Glutamatergic neuron (in vitro differentiated cells): ENCODE measurements at regions not wholly inside any gene's neighbourhood (a gene's known extent, or its start where the extent isn't known, plus 50 kb on each side); places are given as distances from the start of the nearest gene placed in this dataset.

ENCODE experiments used
- DNase-seq: peaks from one replicate; pipeline ENCODE4 v3.0.0; 2022
- H3K27ac Mint-ChIP-seq: one replicate; pipeline ENCODE4 v1.8.0; 2020; ENCODE audit warnings: mild to moderate bottlenecking, mixed read lengths, inconsistent platforms; ENCODE audit not compliant: unreplicated experiment
- H3K27me3 Mint-ChIP-seq: one replicate; pipeline ENCODE4 v1.8.0; 2020; ENCODE audit warnings: mild to moderate bottlenecking, moderate library complexity, mixed read lengths, inconsistent platforms; ENCODE audit not compliant: unreplicated experiment
- H3K36me3 Mint-ChIP-seq: one replicate; pipeline ENCODE4 v1.8.0; 2020; ENCODE audit warnings: mild to moderate bottlenecking, mixed read lengths, inconsistent platforms; ENCODE audit not compliant: unreplicated experiment
- H3K4me1 Mint-ChIP-seq: one replicate; pipeline ENCODE4 v1.8.0; 2020; ENCODE audit warnings: mild to moderate bottlenecking, low read depth, mixed read lengths, inconsistent platforms; ENCODE audit not compliant: unreplicated experiment
- H3K4me3 Mint-ChIP-seq: one replicate; pipeline ENCODE4 v1.8.0; 2020; ENCODE audit warnings: mild to moderate bottlenecking, mixed read lengths, inconsistent platforms; ENCODE audit not compliant: unreplicated experiment
- H3K9me3 Mint-ChIP-seq: one replicate; pipeline ENCODE4 v1.8.0; 2020; ENCODE audit warnings: mild to moderate bottlenecking, moderate library complexity, mixed read lengths, inconsistent platforms; ENCODE audit not compliant: unreplicated experiment
- TF ChIP-seq, protein P1 (sequence below): fragments of 200-600 bp; sonication (generic); IDR thresholded peaks from one replicate; pipeline ENCODE4 v1.5.0; 2021; ENCODE audit not compliant: partially characterized antibody, unreplicated experiment

- no peak for DNase-seq
- Mint-ChIP-seq H3K27me3 (no peaks in the 10 kb centered on the region), H3K4me1 (no peaks in the 10 kb centered on the region), H3K4me3 (no peak overlapping the region), H3K27ac (no peak overlapping the region), H3K9me3 (peaks cover 1% of the 10 kb centered on the region), H3K36me3 (no peaks in the 10 kb centered on the region)
- TF ChIP-seq, protein P1, sequence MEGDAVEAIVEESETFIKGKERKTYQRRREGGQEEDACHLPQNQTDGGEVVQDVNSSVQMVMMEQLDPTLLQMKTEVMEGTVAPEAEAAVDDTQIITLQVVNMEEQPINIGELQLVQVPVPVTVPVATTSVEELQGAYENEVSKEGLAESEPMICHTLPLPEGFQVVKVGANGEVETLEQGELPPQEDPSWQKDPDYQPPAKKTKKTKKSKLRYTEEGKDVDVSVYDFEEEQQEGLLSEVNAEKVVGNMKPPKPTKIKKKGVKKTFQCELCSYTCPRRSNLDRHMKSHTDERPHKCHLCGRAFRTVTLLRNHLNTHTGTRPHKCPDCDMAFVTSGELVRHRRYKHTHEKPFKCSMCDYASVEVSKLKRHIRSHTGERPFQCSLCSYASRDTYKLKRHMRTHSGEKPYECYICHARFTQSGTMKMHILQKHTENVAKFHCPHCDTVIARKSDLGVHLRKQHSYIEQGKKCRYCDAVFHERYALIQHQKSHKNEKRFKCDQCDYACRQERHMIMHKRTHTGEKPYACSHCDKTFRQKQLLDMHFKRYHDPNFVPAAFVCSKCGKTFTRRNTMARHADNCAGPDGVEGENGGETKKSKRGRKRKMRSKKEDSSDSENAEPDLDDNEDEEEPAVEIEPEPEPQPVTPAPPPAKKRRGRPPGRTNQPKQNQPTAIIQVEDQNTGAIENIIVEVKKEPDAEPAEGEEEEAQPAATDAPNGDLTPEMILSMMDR, result no peak
These were observed 181.1 kb upstream of the SMIM31 start for GRCh38 chr4:164572877-164573279.

DNA sequence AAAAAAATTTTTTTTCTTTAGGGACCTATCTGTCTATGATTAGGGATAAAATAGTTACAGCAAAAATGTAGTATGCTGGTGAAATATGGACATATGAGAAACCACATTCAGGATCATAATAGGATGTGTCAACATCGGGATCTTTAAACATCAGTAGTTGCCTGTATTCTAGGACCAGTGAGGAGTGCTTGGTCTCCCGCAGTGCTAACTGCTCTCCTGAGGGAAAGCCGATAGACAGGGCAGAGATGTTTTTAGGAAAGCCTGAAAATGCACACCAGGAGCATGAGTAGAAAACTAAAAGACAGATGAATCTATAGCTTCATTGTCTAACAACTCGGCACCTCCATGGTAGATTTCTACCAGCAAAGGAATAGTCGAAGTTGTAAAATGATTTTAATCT is 178.1 kb upstream of the SMIM31 start:
- TF ChIP-seq, protein P1, result no peak
- Mint-ChIP-seq H3K27ac (no peak overlapping the region), H3K4me3 (no peak overlapping the region), H3K36me3 (no peaks in the 10 kb centered on the region), H3K9me3 (no peaks in the 10 kb centered on the region), H3K27me3 (no peaks in the 10 kb centered on the region), H3K4me1 (no peaks in the 10 kb centered on the region)
- DNase-seq, result no peak

- no peak overlapping the region for H3K4me3 Mint-ChIP-seq
- TF ChIP-seq, protein P1, result no peak
- no peaks in the 10 kb centered on the region for H3K9me3 Mint-ChIP-seq
- DNase-seq, result no peak
- H3K27ac Mint-ChIP-seq, result no peak overlapping the region
- no peaks in the 10 kb centered on the region for H3K4me1 Mint-ChIP-seq
- H3K27me3 Mint-ChIP-seq, result peaks cover 2% of the 10 kb centered on the region
- no peaks in the 10 kb centered on the region for H3K36me3 Mint-ChIP-seq
These were observed 174.5 kb upstream of the SMIM31 start for GRCh38 chr4:164579270-164579942.

- Mint-ChIP-seq H3K9me3 (peaks cover 2% of the 10 kb centered on the region), H3K4me3 (no peak overlapping the region), H3K27me3 (no peaks in the 10 kb centered on the region), H3K27ac (no peak overlapping the region), H3K4me1 (no peaks in the 10 kb centered on the region), H3K36me3 (peaks cover 5% of the 10 kb centered on the region)
- no peak for DNase-seq
- TF ChIP-seq, protein P1, result no peak
These were observed 162.3 kb upstream of the SMIM31 start for GRCh38 chr4:164591666-164592065.

DNA sequence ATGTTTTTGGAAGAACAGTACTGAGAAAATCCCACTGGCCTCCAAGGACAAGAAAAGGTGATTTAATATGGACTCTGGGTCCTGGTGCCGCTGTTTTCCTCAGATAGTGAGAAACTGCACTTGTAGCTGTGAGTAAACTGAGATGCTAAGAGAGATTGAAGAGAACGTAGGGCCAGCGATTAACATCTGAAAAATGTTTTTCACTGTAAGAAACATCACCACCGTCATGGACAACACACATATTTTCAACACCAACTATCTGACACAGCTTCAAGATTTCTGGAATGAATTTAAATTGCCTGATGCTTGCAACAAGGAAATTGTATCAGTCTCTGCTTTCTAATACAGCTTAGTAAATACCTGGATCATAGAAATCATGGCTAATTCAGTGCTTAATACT is 158.2 kb upstream of the SMIM31 start:
- Mint-ChIP-seq H3K36me3 (no peaks in the 10 kb centered on the region), H3K9me3 (no peaks in the 10 kb centered on the region), H3K27ac (no peak overlapping the region), H3K4me3 (no peak overlapping the region), H3K27me3 (no peaks in the 10 kb centered on the region), H3K4me1 (no peaks in the 10 kb centered on the region)
- TF ChIP-seq, protein P1, result no peak
- no peak for DNase-seq
